Liver (tissue), 8 donors: ENCODE measurements at regions not wholly inside any gene's neighbourhood (a gene's known extent, or its start where the extent isn't known, plus 50 kb on each side); places are given as distances from the start of the nearest gene placed in this dataset.

Source experiments
- DNase-seq: peaks from one replicate; pipeline ENCODE4 v3.0.0-alpha.2; 2017; ENCODE audit warnings: low spot score
- H3K27ac ChIP-seq, 2 donors: one replicate each; pipeline ENCODE4 v1.7.0; 2013; ENCODE audit warnings: inconsistent platforms in 2 of 2, low read length in 2 of 2, control low read depth in 1 of 2, low read depth in 1 of 2, mild to moderate bottlenecking in 1 of 2
- H3K27me3 ChIP-seq, 4 donors: one replicate each; pipeline versions ENCODE4 v1.6.1 to v1.7.0; 2013; ENCODE audit warnings: low read length in 3 of 4, inconsistent platforms in 1 of 4, mild to moderate bottlenecking in 1 of 4, moderate library complexity in 1 of 4; ENCODE audit not compliant: control insufficient read depth in 4 of 4, insufficient read depth in 4 of 4
- H3K36me3 ChIP-seq, 4 donors: one replicate each; pipeline versions ENCODE4 v1.6.1 to v1.7.0; 2013; ENCODE audit warnings: low read length in 3 of 4, mild to moderate bottlenecking in 3 of 4, low read depth in 1 of 4, moderate library complexity in 1 of 4; ENCODE audit not compliant: control insufficient read depth in 4 of 4, insufficient read depth in 3 of 4
- H3K4me1 ChIP-seq, 4 donors: one replicate each; pipeline versions ENCODE4 v1.6.1 to v1.7.0; 2013; ENCODE audit warnings: low read length in 3 of 4, mild to moderate bottlenecking in 3 of 4, moderate library complexity in 1 of 4; ENCODE audit not compliant: control insufficient read depth in 4 of 4, insufficient read depth in 4 of 4
- H3K4me3 ChIP-seq, 3 donors: one replicate each; pipeline versions ENCODE4 v1.6.1 to v1.7.0; 2013; ENCODE audit warnings: low read length in 3 of 3, control low read depth in 1 of 3, low read depth in 1 of 3, mild to moderate bottlenecking in 1 of 3
- H3K9ac ChIP-seq, 2 donors: one replicate each; pipeline ENCODE4 v1.7.0; 2013; ENCODE audit warnings: low read length in 2 of 2, mild to moderate bottlenecking in 2 of 2, moderate library complexity in 2 of 2, control low read depth in 1 of 2, low read depth in 1 of 2
- H3K9me3 ChIP-seq, 4 donors: one replicate each; pipeline versions ENCODE4 v1.6.1 to v1.7.0; 2013; ENCODE audit warnings: low read length in 3 of 4; ENCODE audit not compliant: control insufficient read depth in 4 of 4
- EGR1 ChIP-seq, 2 donors: IDR thresholded peaks; 2 replicates each; pipeline ENCODE4 v1.6.1; 2016 to 2018; ENCODE audit warnings: antibody characterized with exemption in 2 of 2, low read depth in 2 of 2
- FOXA1 ChIP-seq: IDR thresholded peaks from 2 replicates; pipeline ENCODE4 v1.6.1; 2016; ENCODE audit warnings: antibody characterized with exemption
- GABPA ChIP-seq, 2 donors: IDR thresholded peaks in 1 of 2; conservative IDR thresholded peaks in 1 of 2; 2 replicates each; pipeline ENCODE4 v1.6.1; 2016; ENCODE audit warnings: antibody characterized with exemption in 2 of 2, mild to moderate bottlenecking in 1 of 2, moderate library complexity in 1 of 2
- HNF4A ChIP-seq, 2 donors: conservative IDR thresholded peaks; 2 replicates each; pipeline ENCODE4 v1.6.1; 2016; ENCODE audit warnings: antibody characterized with exemption in 2 of 2, mild to moderate bottlenecking in 2 of 2
- RXRA ChIP-seq, 2 donors: IDR thresholded peaks; 2 replicates each; pipeline ENCODE4 v1.6.1; 2017 to 2018; ENCODE audit warnings: antibody characterized with exemption in 2 of 2, mild to moderate bottlenecking in 1 of 2
- YY1 ChIP-seq: IDR thresholded peaks from 2 replicates; pipeline ENCODE4 v1.6.1; 2016; ENCODE audit warnings: antibody characterized with exemption, mild to moderate bottlenecking
- WGBS: extraction: QIAGEN DNeasy Blood & Tissue Kit; methylation state at CpG from one replicate; pipeline ENCODE4 v1.1.7; 2013; 5-methylcytosine and 5-hydroxymethylcytosine counted together
- TF ChIP-seq, protein P1 (sequence below): IDR thresholded peaks from 2 replicates; pipeline ENCODE4 v1.6.1; 2016; ENCODE audit warnings: antibody characterized with exemption
- TF ChIP-seq, protein P2 (sequence below): IDR thresholded peaks from 2 replicates; pipeline ENCODE4 v1.6.1; 2016; ENCODE audit warnings: antibody characterized with exemption
- TF ChIP-seq, protein P3 (sequence below): IDR thresholded peaks from 2 replicates; pipeline ENCODE4 v1.6.1; 2016; ENCODE audit warnings: antibody characterized with exemption
- TF ChIP-seq, protein P4 (sequence below): fragments of 150-350 bp; IDR thresholded peaks from 2 replicates; pipeline ENCODE4 v1.5.1; 2017; ENCODE audit warnings: improper control_type of control experiment, low read depth, low read length; ENCODE audit not compliant: missing input control
- TF ChIP-seq, protein P5 (sequence below): IDR thresholded peaks from 2 replicates; pipeline ENCODE4 v1.6.1; 2016; ENCODE audit warnings: antibody characterized with exemption, mild to moderate bottlenecking
- donor health status: healthy.
- donor health status: healthy.
- donor health status: healthy.
- donor health status: healthy.
- donor health status: healthy.

- no peak for DNase-seq
- no peak overlapping the region for H3K4me3 ChIP-seq
- 64% methylated on average over 3 of the region's 3 CpGs for WGBS
- H3K27me3 ChIP-seq: peaks cover 0 to 5% (median 0%) of the 10 kb centered on the region in 4 donors
- H3K9me3 ChIP-seq: no peaks in the 10 kb centered on the region
- TF ChIP-seq RXRA (IDR thresholded peaks at IDR 0.05): no peak
- TF ChIP-seq, protein P1, sequence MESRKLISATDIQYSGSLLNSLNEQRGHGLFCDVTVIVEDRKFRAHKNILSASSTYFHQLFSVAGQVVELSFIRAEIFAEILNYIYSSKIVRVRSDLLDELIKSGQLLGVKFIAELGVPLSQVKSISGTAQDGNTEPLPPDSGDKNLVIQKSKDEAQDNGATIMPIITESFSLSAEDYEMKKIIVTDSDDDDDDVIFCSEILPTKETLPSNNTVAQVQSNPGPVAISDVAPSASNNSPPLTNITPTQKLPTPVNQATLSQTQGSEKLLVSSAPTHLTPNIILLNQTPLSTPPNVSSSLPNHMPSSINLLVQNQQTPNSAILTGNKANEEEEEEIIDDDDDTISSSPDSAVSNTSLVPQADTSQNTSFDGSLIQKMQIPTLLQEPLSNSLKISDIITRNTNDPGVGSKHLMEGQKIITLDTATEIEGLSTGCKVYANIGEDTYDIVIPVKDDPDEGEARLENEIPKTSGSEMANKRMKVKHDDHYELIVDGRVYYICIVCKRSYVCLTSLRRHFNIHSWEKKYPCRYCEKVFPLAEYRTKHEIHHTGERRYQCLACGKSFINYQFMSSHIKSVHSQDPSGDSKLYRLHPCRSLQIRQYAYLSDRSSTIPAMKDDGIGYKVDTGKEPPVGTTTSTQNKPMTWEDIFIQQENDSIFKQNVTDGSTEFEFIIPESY: no peak
- TF ChIP-seq, protein P2, sequence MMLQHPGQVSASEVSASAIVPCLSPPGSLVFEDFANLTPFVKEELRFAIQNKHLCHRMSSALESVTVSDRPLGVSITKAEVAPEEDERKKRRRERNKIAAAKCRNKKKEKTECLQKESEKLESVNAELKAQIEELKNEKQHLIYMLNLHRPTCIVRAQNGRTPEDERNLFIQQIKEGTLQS: no peak
- no peak for TF ChIP-seq HNF4A (conservative IDR thresholded peaks at IDR 0.05)
- no peak for TF ChIP-seq FOXA1
- no peaks in the 10 kb centered on the region for H3K4me1 ChIP-seq
- no peak overlapping the region for H3K9ac ChIP-seq
- no peak overlapping the region for H3K27ac ChIP-seq
- H3K36me3 ChIP-seq: no peaks in the 10 kb centered on the region
Observed at GRCh38 chr9:24846248-24846912, 300.7 kb upstream of the IZUMO3 start.

GRCh38 chr9:24844217-24844616 is 298.5 kb upstream of the IZUMO3 start:
- H3K9me3 ChIP-seq: no peaks in the 10 kb centered on the region
- no peak overlapping the region for H3K27ac ChIP-seq
- no peak for DNase-seq
- H3K4me3 ChIP-seq: no peak overlapping the region
- H3K27me3 ChIP-seq: peaks cover 0 to 5% (median 0%) of the 10 kb centered on the region in 4 donors
- H3K4me1 ChIP-seq: no peaks in the 10 kb centered on the region
- WGBS: 52% methylated on average over 2 of the region's 2 CpGs
- TF ChIP-seq RXRA (IDR thresholded peaks at IDR 0.05) (no peak), EGR1 (IDR thresholded peaks at IDR 0.05; ENCODE audit: low read depth in 2 of 2) (no peak), GABPA (IDR thresholded peaks at IDR 0.05 in 1 of 2, conservative IDR thresholded peaks at IDR 0.05 in 1 of 2) (no peak), YY1 (no peak)
- TF ChIP-seq, protein P3, sequence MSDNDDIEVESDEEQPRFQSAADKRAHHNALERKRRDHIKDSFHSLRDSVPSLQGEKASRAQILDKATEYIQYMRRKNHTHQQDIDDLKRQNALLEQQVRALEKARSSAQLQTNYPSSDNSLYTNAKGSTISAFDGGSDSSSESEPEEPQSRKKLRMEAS: no peak
- TF ChIP-seq, protein P4, sequence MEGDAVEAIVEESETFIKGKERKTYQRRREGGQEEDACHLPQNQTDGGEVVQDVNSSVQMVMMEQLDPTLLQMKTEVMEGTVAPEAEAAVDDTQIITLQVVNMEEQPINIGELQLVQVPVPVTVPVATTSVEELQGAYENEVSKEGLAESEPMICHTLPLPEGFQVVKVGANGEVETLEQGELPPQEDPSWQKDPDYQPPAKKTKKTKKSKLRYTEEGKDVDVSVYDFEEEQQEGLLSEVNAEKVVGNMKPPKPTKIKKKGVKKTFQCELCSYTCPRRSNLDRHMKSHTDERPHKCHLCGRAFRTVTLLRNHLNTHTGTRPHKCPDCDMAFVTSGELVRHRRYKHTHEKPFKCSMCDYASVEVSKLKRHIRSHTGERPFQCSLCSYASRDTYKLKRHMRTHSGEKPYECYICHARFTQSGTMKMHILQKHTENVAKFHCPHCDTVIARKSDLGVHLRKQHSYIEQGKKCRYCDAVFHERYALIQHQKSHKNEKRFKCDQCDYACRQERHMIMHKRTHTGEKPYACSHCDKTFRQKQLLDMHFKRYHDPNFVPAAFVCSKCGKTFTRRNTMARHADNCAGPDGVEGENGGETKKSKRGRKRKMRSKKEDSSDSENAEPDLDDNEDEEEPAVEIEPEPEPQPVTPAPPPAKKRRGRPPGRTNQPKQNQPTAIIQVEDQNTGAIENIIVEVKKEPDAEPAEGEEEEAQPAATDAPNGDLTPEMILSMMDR: no peak
- TF ChIP-seq, protein P5, sequence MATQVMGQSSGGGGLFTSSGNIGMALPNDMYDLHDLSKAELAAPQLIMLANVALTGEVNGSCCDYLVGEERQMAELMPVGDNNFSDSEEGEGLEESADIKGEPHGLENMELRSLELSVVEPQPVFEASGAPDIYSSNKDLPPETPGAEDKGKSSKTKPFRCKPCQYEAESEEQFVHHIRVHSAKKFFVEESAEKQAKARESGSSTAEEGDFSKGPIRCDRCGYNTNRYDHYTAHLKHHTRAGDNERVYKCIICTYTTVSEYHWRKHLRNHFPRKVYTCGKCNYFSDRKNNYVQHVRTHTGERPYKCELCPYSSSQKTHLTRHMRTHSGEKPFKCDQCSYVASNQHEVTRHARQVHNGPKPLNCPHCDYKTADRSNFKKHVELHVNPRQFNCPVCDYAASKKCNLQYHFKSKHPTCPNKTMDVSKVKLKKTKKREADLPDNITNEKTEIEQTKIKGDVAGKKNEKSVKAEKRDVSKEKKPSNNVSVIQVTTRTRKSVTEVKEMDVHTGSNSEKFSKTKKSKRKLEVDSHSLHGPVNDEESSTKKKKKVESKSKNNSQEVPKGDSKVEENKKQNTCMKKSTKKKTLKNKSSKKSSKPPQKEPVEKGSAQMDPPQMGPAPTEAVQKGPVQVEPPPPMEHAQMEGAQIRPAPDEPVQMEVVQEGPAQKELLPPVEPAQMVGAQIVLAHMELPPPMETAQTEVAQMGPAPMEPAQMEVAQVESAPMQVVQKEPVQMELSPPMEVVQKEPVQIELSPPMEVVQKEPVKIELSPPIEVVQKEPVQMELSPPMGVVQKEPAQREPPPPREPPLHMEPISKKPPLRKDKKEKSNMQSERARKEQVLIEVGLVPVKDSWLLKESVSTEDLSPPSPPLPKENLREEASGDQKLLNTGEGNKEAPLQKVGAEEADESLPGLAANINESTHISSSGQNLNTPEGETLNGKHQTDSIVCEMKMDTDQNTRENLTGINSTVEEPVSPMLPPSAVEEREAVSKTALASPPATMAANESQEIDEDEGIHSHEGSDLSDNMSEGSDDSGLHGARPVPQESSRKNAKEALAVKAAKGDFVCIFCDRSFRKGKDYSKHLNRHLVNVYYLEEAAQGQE: no peak
- no peak overlapping the region for H3K9ac ChIP-seq
- no peaks in the 10 kb centered on the region for H3K36me3 ChIP-seq
